ENCODE measurements at regions not wholly inside any gene's neighbourhood (a gene's known extent, or its start where the extent isn't known, plus 50 kb on each side); places are given as distances from the start of the nearest gene placed in this dataset.

- no peak overlapping the region for H3K4me3 ChIP-seq (ENCODE audit: low read length)
- H3K9ac ChIP-seq (ENCODE audit: low read length) = no peak overlapping the region
- H3K27me3 ChIP-seq (ENCODE audit: control insufficient read depth, insufficient read depth, low read length) = no peaks in the 10 kb centered on the region
- H3K4me1 ChIP-seq (ENCODE audit: control insufficient read depth, low read depth, low read length) = no peaks in the 10 kb centered on the region
- H3K27ac ChIP-seq (ENCODE audit: low read length) = no peak overlapping the region
- H3K9me3 ChIP-seq (ENCODE audit: control insufficient read depth, low read depth, low read length) = no peaks in the 10 kb centered on the region
- H3K36me3 ChIP-seq (ENCODE audit: control insufficient read depth, low read depth, low read length) = no peaks in the 10 kb centered on the region
These were observed 286.5 kb upstream of the NBEA start for GRCh38 chr13:34655554-34655953.

GRCh38 chr13:34657716-34658115 is 284.4 kb upstream of the NBEA start:
- Histone ChIP-seq H3K4me1 (ENCODE audit: control insufficient read depth, low read depth, low read length) (no peaks in the 10 kb centered on the region), H3K27me3 (ENCODE audit: control insufficient read depth, insufficient read depth, low read length) (no peaks in the 10 kb centered on the region), H3K27ac (ENCODE audit: low read length) (no peak overlapping the region), H3K9ac (ENCODE audit: low read length) (no peak overlapping the region), H3K36me3 (ENCODE audit: control insufficient read depth, low read depth, low read length) (no peaks in the 10 kb centered on the region), H3K4me3 (ENCODE audit: low read length) (no peak overlapping the region), H3K9me3 (ENCODE audit: control insufficient read depth, low read depth, low read length) (no peaks in the 10 kb centered on the region)

GRCh38 chr13:34667286-34668218 is 274.5 kb upstream of the NBEA start:
- no peak overlapping the region for H3K4me3 ChIP-seq (ENCODE audit: low read length)
- no peak overlapping the region for H3K27ac ChIP-seq (ENCODE audit: low read length)
- no peaks in the 10 kb centered on the region for H3K4me1 ChIP-seq (ENCODE audit: control insufficient read depth, low read depth, low read length)
- no peaks in the 10 kb centered on the region for H3K27me3 ChIP-seq (ENCODE audit: control insufficient read depth, insufficient read depth, low read length)
- no peak overlapping the region for H3K9ac ChIP-seq (ENCODE audit: low read length)
- no peaks in the 10 kb centered on the region for H3K36me3 ChIP-seq (ENCODE audit: control insufficient read depth, low read depth, low read length)
- H3K9me3 ChIP-seq (ENCODE audit: control insufficient read depth, low read depth, low read length) = no peaks in the 10 kb centered on the region

- H3K4me3 ChIP-seq (ENCODE audit: low read length) = no peak overlapping the region
- no peaks in the 10 kb centered on the region for H3K36me3 ChIP-seq (ENCODE audit: control insufficient read depth, low read depth, low read length)
- H3K9me3 ChIP-seq (ENCODE audit: control insufficient read depth, low read depth, low read length) = no peaks in the 10 kb centered on the region
- no peak overlapping the region for H3K9ac ChIP-seq (ENCODE audit: low read length)
- H3K27me3 ChIP-seq (ENCODE audit: control insufficient read depth, insufficient read depth, low read length) = no peaks in the 10 kb centered on the region
- H3K27ac ChIP-seq (ENCODE audit: low read length) = no peak overlapping the region
- no peaks in the 10 kb centered on the region for H3K4me1 ChIP-seq (ENCODE audit: control insufficient read depth, low read depth, low read length)
These were observed 270.9 kb upstream of the NBEA start for GRCh38 chr13:34671137-34671536.

- no peaks in the 10 kb centered on the region for H3K36me3 ChIP-seq (ENCODE audit: control insufficient read depth, low read depth, low read length)
- no peak overlapping the region for H3K27ac ChIP-seq (ENCODE audit: low read length)
- no peak overlapping the region for H3K9ac ChIP-seq (ENCODE audit: low read length)
- H3K4me1 ChIP-seq (ENCODE audit: control insufficient read depth, low read depth, low read length) = no peaks in the 10 kb centered on the region
- no peaks in the 10 kb centered on the region for H3K27me3 ChIP-seq (ENCODE audit: control insufficient read depth, insufficient read depth, low read length)
- H3K9me3 ChIP-seq (ENCODE audit: control insufficient read depth, low read depth, low read length) = no peaks in the 10 kb centered on the region
- no peak overlapping the region for H3K4me3 ChIP-seq (ENCODE audit: low read length)
These were observed 269.4 kb upstream of the NBEA start for GRCh38 chr13:34672631-34673030.

DNA sequence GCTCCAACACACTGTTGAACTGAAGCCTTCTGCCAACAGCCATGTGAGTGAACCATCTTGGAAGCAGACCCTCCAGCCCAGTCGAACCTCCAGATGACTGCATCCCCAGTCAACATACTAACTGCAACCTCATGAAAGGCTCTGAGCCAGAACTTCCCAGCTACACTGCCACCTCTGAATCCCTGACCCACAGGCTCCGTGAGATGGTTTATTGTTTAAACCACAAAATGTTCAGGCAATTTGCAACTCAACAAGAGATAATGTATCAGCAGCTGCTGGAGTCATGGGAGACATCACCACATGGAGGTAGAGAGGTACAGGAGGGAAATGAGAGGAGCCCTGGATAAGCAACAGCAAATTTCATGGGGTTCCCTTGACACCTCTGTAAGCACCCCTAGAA is 266.4 kb upstream of the NBEA start:
- Histone ChIP-seq H3K27ac (ENCODE audit: low read length) (no peak overlapping the region), H3K9ac (ENCODE audit: low read length) (no peak overlapping the region), H3K4me3 (ENCODE audit: low read length) (no peak overlapping the region), H3K36me3 (ENCODE audit: control insufficient read depth, low read depth, low read length) (no peaks in the 10 kb centered on the region), H3K9me3 (ENCODE audit: control insufficient read depth, low read depth, low read length) (no peaks in the 10 kb centered on the region), H3K4me1 (ENCODE audit: control insufficient read depth, low read depth, low read length) (no peaks in the 10 kb centered on the region), H3K27me3 (ENCODE audit: control insufficient read depth, insufficient read depth, low read length) (no peaks in the 10 kb centered on the region)

DNA sequence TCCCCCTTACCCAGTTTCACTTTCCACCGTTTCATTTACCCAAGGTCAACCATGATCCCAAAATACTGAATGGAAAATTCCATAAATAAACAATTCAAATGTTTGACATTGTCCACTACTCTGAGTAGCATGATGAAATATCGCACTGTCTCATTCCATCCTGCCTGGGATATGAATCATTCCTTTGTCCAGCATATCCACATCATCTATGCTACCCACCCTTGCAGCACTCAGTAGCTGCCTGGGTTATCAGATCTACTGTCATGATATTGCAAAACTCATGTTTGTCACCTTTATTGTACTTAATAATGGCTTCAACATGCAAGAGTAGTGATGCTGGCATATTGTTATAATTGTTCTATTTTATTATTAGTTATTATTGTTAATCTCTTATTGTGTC is 263.9 kb upstream of the NBEA start:
- Histone ChIP-seq H3K27me3 (ENCODE audit: control insufficient read depth, insufficient read depth, low read length) (no peaks in the 10 kb centered on the region), H3K4me3 (ENCODE audit: low read length) (no peak overlapping the region), H3K4me1 (ENCODE audit: control insufficient read depth, low read depth, low read length) (no peaks in the 10 kb centered on the region), H3K9me3 (ENCODE audit: control insufficient read depth, low read depth, low read length) (no peaks in the 10 kb centered on the region), H3K36me3 (ENCODE audit: control insufficient read depth, low read depth, low read length) (no peaks in the 10 kb centered on the region), H3K27ac (ENCODE audit: low read length) (no peak overlapping the region), H3K9ac (ENCODE audit: low read length) (no peak overlapping the region)

DNA sequence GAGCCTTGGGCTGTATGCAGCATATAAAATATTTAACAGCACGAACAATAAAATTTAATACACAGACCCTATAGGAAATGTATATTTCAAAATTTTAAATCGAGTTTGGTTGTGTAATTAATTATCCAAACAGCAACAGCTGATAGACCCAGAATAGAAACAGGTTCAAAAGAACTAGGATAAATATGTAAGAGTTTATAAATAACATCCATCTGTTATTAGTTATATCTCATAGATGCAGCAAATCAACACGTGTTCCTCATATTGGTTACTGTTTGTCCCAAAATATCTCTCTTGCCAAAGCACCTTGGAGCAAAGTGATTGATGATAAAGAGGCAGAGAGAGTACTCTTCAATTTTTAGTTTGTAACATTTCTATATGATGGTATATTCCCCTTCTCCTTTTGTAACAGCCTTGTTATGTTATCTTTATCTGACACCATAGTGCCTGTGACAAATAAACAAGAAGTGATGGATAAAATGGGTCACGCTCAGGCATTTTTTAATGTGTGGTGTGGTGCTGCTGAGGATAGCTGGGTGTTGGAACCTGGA is 260.6 kb upstream of the NBEA start:
- Histone ChIP-seq H3K4me3 (ENCODE audit: low read length) (no peak overlapping the region), H3K9ac (ENCODE audit: low read length) (no peak overlapping the region), H3K4me1 (ENCODE audit: control insufficient read depth, low read depth, low read length) (no peaks in the 10 kb centered on the region), H3K36me3 (ENCODE audit: control insufficient read depth, low read depth, low read length) (no peaks in the 10 kb centered on the region), H3K27ac (ENCODE audit: low read length) (no peak overlapping the region), H3K27me3 (ENCODE audit: control insufficient read depth, insufficient read depth, low read length) (no peaks in the 10 kb centered on the region), H3K9me3 (ENCODE audit: control insufficient read depth, low read depth, low read length) (no peaks in the 10 kb centered on the region)

DNA sequence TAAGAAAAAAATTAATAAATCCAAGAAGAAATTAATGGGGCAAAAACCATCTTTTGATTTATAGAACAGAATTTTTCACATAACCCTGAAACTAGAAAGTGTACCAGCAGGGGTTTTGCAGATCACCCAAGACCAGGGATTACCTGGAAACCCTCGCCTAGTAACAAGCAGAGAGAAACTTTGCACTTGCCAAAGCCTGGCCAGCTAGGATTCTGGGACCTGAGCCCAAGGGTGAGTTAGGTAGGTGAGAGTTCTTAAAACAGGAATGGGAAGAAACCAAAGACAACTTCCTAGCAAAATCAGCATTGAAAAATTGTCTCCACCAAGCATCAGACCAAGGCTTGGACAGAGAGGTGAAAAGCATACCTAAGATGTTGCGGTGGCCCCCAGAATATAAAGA is 247.0 kb upstream of the NBEA start:
- no peaks in the 10 kb centered on the region for H3K36me3 ChIP-seq (ENCODE audit: control insufficient read depth, low read depth, low read length)
- no peak overlapping the region for H3K9ac ChIP-seq (ENCODE audit: low read length)
- H3K27ac ChIP-seq (ENCODE audit: low read length) = no peak overlapping the region
- no peaks in the 10 kb centered on the region for H3K4me1 ChIP-seq (ENCODE audit: control insufficient read depth, low read depth, low read length)
- H3K9me3 ChIP-seq (ENCODE audit: control insufficient read depth, low read depth, low read length) = no peaks in the 10 kb centered on the region
- H3K4me3 ChIP-seq (ENCODE audit: low read length) = no peak overlapping the region
- H3K27me3 ChIP-seq (ENCODE audit: control insufficient read depth, insufficient read depth, low read length) = no peaks in the 10 kb centered on the region

GRCh38 chr13:34696296-34696695 is 245.8 kb upstream of the NBEA start:
- Histone ChIP-seq H3K27me3 (ENCODE audit: control insufficient read depth, insufficient read depth, low read length) (no peaks in the 10 kb centered on the region), H3K9me3 (ENCODE audit: control insufficient read depth, low read depth, low read length) (no peaks in the 10 kb centered on the region), H3K36me3 (ENCODE audit: control insufficient read depth, low read depth, low read length) (no peaks in the 10 kb centered on the region), H3K4me1 (ENCODE audit: control insufficient read depth, low read depth, low read length) (no peaks in the 10 kb centered on the region), H3K27ac (ENCODE audit: low read length) (no peak overlapping the region), H3K4me3 (ENCODE audit: low read length) (no peak overlapping the region), H3K9ac (ENCODE audit: low read length) (no peak overlapping the region)

- H3K27ac ChIP-seq (ENCODE audit: low read length) = no peak overlapping the region
- H3K4me3 ChIP-seq (ENCODE audit: low read length) = no peak overlapping the region
- no peaks in the 10 kb centered on the region for H3K27me3 ChIP-seq (ENCODE audit: control insufficient read depth, insufficient read depth, low read length)
- no peaks in the 10 kb centered on the region for H3K9me3 ChIP-seq (ENCODE audit: control insufficient read depth, low read depth, low read length)
- H3K9ac ChIP-seq (ENCODE audit: low read length) = no peak overlapping the region
- no peaks in the 10 kb centered on the region for H3K36me3 ChIP-seq (ENCODE audit: control insufficient read depth, low read depth, low read length)
- H3K4me1 ChIP-seq (ENCODE audit: control insufficient read depth, low read depth, low read length) = no peaks in the 10 kb centered on the region
These were observed 245.3 kb upstream of the NBEA start for GRCh38 chr13:34696741-34697140.

GRCh38 chr13:34698945-34699344 is 243.1 kb upstream of the NBEA start:
- H3K4me3 ChIP-seq (ENCODE audit: low read length) = no peak overlapping the region
- H3K36me3 ChIP-seq (ENCODE audit: control insufficient read depth, low read depth, low read length) = no peaks in the 10 kb centered on the region
- H3K4me1 ChIP-seq (ENCODE audit: control insufficient read depth, low read depth, low read length) = no peaks in the 10 kb centered on the region
- no peak overlapping the region for H3K9ac ChIP-seq (ENCODE audit: low read length)
- H3K27me3 ChIP-seq (ENCODE audit: control insufficient read depth, insufficient read depth, low read length) = no peaks in the 10 kb centered on the region
- H3K9me3 ChIP-seq (ENCODE audit: control insufficient read depth, low read depth, low read length) = no peaks in the 10 kb centered on the region
- H3K27ac ChIP-seq (ENCODE audit: low read length) = no peak overlapping the region

Measured in iPS-18a (cell line).